Peyer's patch (tissue), 4 donors: ENCODE measurements at regions not wholly inside any gene's neighbourhood (a gene's known extent, or its start where the extent isn't known, plus 50 kb on each side); places are given as distances from the start of the nearest gene placed in this dataset.

Experiments
- POLR2A ChIP-seq, 2 donors: fragments of 450-650 bp; IDR thresholded peaks; one replicate each; pipeline ENCODE4 v1.5.1; 2017; ENCODE audit warnings: antibody characterized with exemption in 2 of 2, mild to moderate bottlenecking in 2 of 2, moderate library complexity in 2 of 2
- TF ChIP-seq, protein P1 (sequence below), 6 experiments: fragments of 450-650 bp in 4 of 6; fragments of 200-600 bp in 2 of 6; sonication (generic) in 1 of 6; IDR thresholded peaks; one replicate each; pipeline ENCODE4 v1.5.1; 2017 to 2019; ENCODE audit warnings: antibody characterized with exemption in 6 of 6, mild to moderate bottlenecking in 3 of 6, moderate library complexity in 1 of 6

DNA sequence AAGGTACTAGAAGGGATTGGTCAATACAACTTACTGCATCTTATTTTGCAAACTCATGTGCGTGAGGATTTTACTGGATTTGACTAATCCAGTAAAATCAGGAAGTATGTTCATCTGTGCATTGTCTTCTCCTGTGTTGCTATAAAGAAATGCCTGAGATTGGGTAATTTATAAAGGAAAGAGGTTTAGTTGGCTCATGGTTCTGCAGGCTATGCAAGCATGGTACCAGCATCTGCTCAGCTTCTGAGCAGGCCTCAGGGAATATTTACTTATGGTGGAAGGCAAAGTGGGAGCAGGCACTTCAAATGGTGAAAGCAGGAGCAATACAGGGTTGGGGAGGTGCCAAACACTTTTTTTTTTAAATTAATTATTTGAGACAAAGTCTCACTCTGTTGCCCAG, 2199.5 kb upstream of the WWC1 start:
- TF ChIP-seq, protein P1, sequence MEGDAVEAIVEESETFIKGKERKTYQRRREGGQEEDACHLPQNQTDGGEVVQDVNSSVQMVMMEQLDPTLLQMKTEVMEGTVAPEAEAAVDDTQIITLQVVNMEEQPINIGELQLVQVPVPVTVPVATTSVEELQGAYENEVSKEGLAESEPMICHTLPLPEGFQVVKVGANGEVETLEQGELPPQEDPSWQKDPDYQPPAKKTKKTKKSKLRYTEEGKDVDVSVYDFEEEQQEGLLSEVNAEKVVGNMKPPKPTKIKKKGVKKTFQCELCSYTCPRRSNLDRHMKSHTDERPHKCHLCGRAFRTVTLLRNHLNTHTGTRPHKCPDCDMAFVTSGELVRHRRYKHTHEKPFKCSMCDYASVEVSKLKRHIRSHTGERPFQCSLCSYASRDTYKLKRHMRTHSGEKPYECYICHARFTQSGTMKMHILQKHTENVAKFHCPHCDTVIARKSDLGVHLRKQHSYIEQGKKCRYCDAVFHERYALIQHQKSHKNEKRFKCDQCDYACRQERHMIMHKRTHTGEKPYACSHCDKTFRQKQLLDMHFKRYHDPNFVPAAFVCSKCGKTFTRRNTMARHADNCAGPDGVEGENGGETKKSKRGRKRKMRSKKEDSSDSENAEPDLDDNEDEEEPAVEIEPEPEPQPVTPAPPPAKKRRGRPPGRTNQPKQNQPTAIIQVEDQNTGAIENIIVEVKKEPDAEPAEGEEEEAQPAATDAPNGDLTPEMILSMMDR (IDR thresholded peaks at IDR 0.05): no peak
- TF ChIP-seq POLR2A (IDR thresholded peaks at IDR 0.05): no peak
